H54 (cell line): ENCODE measurements at regions not wholly inside any gene's neighbourhood (a gene's known extent, or its start where the extent isn't known, plus 50 kb on each side); places are given as distances from the start of the nearest gene placed in this dataset.

ENCODE experiments used
- DNase-seq: peaks from one replicate; pipeline ENCODE4 v3.0.0; 2011; ENCODE audit warnings: low spot score, mixed read lengths; ENCODE audit not compliant: insufficient read length
- FAIRE-seq: peaks from 3 replicates; lab custom pipeline; 2011; peaks lifted over from hg19 to GRCh38; lab: Jason Lieb, UNC
- POLR2A ChIP-seq: IDR thresholded peaks from 2 replicates; pipeline ENCODE4 v1.6.1; 2011; ENCODE audit warnings: low read depth, mild to moderate bottlenecking, low read length

DNA sequence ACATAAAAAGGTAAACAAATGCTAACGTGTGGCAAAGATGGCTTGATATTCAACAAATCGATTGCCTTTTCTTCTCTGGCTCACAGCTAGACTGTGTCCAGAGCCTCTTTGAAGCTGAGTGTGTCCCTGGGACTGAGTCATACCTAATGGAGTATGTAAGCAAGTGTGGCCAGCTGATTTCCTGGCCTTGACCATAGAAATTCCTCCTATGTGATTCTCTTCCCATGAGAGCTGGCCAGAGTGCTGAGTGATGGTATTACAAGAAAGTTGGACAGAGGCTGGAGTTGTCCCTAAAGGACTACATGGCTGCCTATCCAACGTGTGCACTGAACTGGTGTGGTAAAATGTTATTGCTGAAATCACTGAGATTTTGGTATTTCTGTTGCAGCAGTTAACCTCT, 320.1 kb upstream of the SLC10A2 start:
- DNase-seq (peak; percentile 7), FAIRE-seq (peak; percentile 62)
- TF ChIP-seq POLR2A = no peak

DNA sequence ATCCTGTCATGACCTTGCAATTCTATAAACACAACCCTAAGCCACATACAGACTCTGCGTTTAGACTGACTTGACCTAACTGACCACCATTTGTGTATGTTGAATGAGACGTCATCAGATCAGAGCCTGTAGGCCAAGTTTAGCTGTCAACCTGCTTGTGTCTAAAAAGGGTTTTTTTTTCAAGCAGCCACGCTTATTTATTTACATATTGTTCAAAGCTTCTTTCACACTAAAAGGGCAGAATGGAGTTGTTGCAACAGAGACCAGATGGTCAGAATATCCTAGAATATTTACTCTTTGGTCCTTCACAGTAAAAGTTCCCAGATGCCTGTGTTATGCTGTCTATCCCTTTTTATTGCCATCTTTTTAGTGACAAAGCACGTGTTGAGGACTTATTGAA, 307.7 kb upstream of the SLC10A2 start:
- no peak for TF ChIP-seq POLR2A

DNA sequence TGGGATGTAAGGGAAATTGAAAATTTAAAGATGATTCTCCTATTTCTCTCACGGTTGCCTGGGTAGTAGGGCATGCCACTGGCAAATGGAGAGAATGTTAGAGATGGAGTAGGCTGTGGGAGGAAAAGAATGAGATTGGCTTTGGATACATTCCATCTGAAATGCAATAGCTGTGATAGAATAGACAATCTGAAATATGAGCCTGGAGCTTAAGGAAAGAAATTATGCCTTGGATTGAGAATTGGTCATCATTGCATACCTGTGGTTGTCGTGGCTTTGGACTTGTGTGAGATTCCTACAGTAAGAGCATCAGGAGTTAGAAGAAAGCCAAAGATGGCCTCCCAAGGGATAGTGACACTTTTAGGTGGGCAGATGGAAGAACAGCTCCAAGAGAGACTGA, 305.1 kb upstream of the SLC10A2 start:
- DNase-seq (no peak), FAIRE-seq (no peak)
- no peak for TF ChIP-seq POLR2A

More for the DNA sequence above, 307.7 kb upstream of the SLC10A2 start:
- DNase-seq (no peak), FAIRE-seq (no peak)

DNA sequence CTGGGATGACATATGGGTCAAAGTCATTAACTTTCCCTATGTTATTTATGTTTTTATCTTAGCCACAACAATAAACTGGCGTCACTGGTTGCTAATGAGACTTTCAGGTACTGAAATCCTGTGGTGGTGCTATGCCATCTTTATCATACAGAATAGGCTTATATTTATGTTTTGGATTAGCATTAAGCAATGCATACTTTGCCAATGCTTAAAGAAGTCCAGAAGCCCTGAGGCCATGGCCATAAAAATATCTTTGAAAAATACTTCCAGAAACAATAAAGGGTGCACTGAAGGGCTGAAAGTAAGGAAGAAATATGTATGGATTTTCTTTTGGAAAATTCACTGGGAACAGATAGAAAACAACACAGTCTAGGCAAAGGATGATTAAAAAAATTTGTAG, 304.6 kb upstream of the SLC10A2 start:
- FAIRE-seq (no peak), DNase-seq (no peak)
- TF ChIP-seq POLR2A = no peak

DNA sequence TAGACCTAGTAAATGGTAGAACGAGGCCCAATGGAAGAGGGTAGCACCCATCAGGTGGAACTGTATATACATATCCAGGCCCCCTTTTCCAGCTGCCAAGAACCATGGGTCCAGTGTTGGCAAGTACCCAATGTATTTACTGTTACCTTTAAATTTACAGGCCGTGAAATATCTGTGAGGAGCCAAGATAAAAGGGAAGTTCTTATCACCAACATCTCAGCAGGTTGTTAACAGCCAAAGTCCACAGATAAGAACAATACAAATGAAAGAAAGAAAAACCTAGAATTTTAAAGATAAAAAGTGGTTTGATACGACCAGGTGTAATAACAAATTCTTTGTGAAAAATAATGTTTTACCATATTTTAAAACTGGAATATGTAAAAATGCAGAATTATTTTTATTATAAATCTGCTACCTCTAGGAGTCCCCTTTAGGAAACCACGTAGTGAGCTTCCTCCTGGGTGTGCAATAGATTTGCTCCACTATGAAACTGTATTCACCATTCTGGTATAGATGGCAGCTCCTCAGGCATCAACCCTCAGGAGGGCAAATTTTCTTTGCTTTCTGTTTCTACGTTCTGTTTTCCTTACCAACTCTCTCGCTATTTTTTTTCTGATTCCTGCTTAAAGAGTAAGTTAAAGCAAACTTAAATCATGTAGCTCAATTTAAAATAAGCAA, 292.2 kb upstream of the SLC10A2 start:
- DNase-seq = no peak
- TF ChIP-seq POLR2A = no peak
- FAIRE-seq = no peak

DNA sequence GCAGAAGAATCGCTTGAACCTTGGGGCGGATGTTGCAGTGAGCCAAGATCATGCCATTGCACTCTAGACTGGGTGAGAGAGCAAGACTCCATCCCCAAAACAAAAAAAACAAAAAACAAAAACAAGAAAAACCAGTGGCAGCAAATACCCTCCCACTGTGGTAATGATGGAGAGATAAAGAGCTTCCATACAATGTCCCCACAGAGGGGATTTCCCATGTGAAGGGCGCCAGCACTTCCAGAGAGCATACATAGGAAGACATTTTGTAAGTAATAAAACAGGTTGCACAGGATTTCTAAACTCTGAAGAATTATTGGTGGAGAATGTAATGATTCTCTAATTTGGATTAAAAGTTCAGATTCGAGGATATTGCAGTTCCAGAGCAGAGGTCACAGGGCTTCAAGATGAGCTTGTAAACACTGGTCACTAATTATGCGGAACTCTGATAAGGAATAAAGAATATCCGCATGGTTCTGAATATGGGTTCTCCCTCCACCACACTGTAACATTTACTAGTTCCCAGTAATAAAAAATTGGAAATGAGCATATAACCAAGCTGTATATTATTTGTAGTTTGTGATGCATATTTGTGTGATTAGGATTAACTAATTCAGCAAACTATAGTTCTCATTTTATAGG, 290.1 kb upstream of the SLC10A2 start:
- TF ChIP-seq POLR2A = no peak
- DNase-seq (no peak), FAIRE-seq (no peak)

DNA sequence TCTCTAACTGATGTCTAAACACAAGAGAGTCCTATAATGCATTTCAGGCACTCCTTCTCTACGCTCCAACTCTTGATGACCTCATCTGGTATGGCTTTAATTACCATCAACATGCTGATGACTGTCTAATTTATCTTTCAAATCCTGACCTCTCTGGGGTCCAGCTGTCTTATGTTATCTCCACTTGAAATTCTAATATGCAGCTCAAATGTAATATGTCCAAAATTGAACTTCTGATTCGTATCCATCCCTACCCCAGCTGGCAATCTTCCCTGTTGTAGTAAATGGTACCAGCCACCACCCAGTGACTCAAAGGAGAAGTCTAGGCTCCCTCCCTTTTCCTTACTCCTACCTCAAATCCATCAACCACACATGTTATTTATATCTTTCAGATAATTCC, 288.0 kb upstream of the SLC10A2 start:
- FAIRE-seq (no peak), DNase-seq (no peak)
- TF ChIP-seq POLR2A = no peak

DNA sequence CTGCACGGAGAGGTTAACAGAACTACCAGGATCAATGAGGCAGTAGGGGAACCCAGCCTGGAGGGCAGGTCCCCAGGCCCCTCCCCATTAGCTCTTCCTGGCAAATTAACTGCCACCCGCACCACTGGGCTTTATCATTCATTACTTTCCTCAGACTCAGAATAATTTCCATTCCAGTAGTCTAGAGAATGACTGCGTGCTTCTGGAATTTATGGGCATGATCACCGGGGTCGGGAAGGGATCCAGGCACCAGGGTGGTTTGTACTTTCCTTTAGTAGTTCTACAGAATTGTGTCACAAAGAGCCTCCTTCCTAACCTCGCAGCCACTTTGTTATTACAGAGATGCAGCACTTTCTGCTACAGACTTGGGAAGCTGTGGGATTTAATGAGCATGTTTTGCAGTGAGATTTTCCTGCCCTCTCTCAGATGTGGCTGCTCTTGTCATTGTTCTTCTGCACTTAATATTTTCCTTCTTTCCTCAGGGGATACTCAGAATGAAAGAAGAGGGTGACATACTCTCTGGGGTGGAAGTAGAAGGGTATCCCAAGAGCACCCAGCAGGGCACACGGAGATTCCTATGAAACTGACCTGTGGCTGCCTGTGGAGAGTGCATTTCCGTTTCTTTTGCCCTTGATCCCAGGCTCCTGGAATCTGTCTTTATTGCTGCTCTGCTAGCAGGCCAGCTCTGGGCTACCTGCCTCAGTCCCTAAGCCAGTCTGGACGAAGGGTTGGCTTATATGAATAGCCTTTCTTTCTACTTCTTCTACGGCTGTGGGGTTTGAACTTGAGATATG, 285.0 kb upstream of the SLC10A2 start:
- TF ChIP-seq POLR2A = no peak
- FAIRE-seq = peak; percentile 43
- peak; percentile 8 for DNase-seq

DNA sequence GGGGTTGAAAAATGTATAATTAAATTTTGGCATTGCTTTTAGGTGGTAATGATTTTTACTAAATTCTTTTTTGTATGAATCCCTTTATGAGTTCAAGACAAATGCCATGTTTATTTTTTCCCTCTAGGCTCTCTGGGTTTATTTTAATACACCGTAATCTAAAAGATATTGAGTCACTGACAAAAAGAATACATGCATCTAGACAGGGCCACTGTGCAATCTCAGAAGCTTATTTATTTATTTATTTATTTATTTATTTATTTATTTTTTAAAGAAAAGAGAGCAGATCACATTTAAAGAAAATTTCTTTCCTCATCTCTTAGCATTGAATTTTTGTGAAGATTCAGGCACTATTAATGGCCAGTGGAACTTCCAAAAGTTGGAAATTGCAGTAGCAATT, 283.9 kb upstream of the SLC10A2 start:
- DNase-seq (no peak), FAIRE-seq (no peak)
- TF ChIP-seq POLR2A = no peak

DNA sequence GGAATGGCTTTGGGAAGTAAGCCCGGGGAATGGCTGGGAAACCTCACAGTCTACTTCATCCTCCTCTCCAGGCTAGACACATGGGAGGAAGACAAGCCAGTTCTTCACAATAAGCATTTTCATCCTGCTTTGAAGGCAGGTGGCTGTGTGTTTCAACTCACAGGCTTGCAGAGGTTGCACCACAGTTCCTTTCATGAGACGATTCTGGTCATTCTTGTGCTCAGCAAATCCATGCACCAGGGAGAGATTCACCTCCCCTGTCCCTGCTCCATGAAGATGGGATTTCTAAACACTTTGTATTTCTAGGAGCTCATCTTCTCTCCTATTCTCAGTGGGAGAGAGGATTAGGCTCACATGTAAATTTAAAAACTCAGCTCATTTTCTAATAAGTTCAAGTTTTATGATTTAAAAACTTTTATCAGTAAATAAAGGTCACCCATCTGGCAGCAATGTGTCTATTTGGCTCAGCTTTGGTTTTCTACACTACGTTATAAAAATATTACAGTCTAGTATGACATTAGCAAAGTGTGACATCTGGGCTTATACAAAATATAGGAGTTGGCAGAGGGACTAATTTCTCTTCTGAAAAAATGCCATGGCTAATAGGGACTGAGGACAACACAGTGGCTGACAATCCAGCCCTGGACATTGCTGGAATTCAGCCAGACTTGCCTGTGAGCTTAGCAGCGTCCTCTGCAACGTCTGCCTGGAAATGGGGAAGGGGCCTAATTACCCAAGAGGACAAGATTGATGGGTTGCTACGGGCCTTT, 283.2 kb upstream of the SLC10A2 start:
- DNase-seq = no peak
- FAIRE-seq = no peak
- TF ChIP-seq POLR2A = no peak

DNA sequence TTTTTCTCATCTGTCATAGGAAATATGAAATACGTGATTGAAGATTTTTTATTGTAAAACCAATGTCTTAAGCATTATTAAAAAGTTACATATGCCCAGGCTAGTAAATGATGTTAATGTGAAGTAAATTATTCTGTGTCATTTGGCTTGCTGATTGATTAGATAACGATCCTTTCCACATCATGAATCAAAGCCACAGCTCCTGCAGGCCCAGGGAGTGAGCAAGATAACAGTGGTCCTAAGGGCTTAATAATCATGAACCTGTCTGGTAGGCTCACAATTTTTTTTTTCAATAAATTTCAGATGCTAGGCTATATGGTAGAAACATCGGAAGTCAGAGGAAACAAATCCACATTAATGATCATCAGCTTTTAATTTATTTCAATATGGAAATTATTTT, 269.0 kb upstream of the SLC10A2 start:
- DNase-seq = no peak
- FAIRE-seq = no peak
- TF ChIP-seq POLR2A = no peak

DNA sequence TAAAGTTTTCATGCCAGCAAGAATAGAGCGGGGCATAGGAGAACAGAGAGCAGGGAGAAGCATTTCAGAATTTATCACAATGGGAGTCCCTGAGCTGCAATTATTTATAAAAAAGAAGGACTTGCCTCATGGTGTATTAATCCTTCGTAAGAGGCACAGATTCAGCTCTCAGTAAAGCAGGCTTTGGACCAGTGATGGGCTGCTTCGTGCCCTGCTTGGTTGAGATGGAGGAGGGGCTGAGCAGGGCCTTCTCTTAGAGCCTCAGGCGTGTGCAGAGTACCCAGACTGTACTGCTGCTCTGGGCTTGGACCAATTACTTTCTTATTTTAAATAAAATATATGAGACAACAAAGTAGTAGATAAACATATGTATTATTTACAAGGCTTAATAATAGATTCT, 265.7 kb upstream of the SLC10A2 start:
- DNase-seq (no peak), FAIRE-seq (no peak)
- TF ChIP-seq POLR2A = no peak

DNA sequence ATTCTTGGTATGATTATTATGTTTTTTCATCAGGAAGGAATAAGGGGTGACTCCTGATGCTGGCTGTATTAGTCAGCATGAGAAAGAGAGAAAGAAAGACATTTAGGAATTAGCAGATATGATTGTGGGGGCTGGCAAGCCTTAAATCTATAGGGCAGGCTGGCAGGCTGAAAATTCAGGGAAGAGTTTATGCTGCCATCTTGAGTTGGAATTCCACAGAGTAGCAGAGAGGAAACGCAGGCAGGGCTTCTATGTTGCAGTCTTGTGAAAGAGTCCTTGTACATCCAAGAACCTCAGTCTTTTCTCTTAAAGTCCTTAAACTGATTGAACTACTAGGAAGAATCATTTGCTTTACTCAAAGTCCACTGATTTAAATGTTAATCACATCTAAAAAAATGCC, 262.7 kb upstream of the SLC10A2 start:
- TF ChIP-seq POLR2A = no peak
- FAIRE-seq = no peak
- DNase-seq = no peak

DNA sequence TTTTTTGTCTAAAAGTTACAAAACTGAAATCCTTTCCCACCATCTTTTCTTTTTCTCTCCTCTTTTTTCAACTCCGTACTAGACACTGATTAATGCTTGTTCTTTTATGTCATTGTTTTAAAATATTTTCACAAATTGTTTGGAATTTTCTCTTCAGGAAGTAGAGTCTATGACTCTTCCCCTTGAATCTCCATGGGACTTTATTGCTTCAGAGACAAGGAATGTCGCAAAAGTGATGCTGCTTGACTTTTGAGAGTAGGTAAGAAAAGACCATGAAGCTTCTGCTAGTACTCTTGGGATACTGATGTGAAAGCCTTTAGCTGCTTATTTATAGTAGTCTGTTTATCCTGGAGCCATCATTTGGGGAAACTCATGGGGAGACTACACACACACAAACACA, 260.1 kb upstream of the SLC10A2 start:
- no peak for FAIRE-seq
- no peak for TF ChIP-seq POLR2A
- DNase-seq = no peak
